Gastroesophageal sphincter (tissue), 4 donors: ENCODE measurements at regions not wholly inside any gene's neighbourhood (a gene's known extent, or its start where the extent isn't known, plus 50 kb on each side); places are given as distances from the start of the nearest gene placed in this dataset.

Experiments
- ATAC-seq: fragments of 150-250 bp; one replicate; pipeline ENCODE4 v1.9.1; 2016; ENCODE audit warnings: mild to moderate bottlenecking, moderate library complexity
- H3K27ac ChIP-seq, 4 donors: fragments of 200-600 bp; sonication (generic) in 3 of 4; 1 replicate in 3 of 4; 2 replicates in 1 of 4; pipeline ENCODE4 v1.5.1; 2016 to 2019
- H3K27me3 ChIP-seq: fragments of 200-600 bp; sonication (generic); one replicate; pipeline ENCODE4 v1.5.1; 2019
- H3K36me3 ChIP-seq, 2 donors: fragments of 200-600 bp; sonication (generic); one replicate each; pipeline ENCODE4 v1.5.1; 2019; ENCODE audit warnings: control low read depth in 1 of 2
- H3K4me1 ChIP-seq, 3 donors: fragments of 200-600 bp; sonication (generic); 1 replicate in 2 of 3; 2 replicates in 1 of 3; pipeline ENCODE4 v1.5.1; 2016 to 2019; ENCODE audit warnings: control low read depth in 2 of 3
- H3K4me3 ChIP-seq, 2 donors: fragments of 200-600 bp; sonication (generic); one replicate each; pipeline ENCODE4 v1.5.1; 2019; ENCODE audit warnings: mild to moderate bottlenecking in 1 of 2, moderate library complexity in 1 of 2
- H3K9me3 ChIP-seq, 3 donors: fragments of 200-600 bp; sonication (generic); one replicate each; pipeline ENCODE4 v1.5.1; 2017 to 2019; ENCODE audit warnings: control low read depth in 2 of 3
- CTCF ChIP-seq, 4 experiments: fragments of 200-600 bp in 2 of 4; fragments of 450-650 bp in 2 of 4; sonication (generic) in 1 of 4; IDR thresholded peaks; one replicate each; pipeline ENCODE4 v1.5.1; 2017 to 2019; ENCODE audit warnings: antibody characterized with exemption in 4 of 4, mild to moderate bottlenecking in 2 of 4, moderate library complexity in 2 of 4
- EP300 ChIP-seq: sonication (generic); formaldehyde crosslinking; IDR thresholded peaks from one replicate; pipeline ENCODE4 v1.6.1; 2017; ENCODE audit warnings: antibody characterized with exemption, mild to moderate bottlenecking
- POLR2A ChIP-seq, 2 donors: fragments of 450-650 bp; IDR thresholded peaks; one replicate each; pipeline ENCODE4 v1.6.1; 2017; ENCODE audit warnings: antibody characterized with exemption in 2 of 2, mild to moderate bottlenecking in 2 of 2, moderate library complexity in 1 of 2
- POLR2AphosphoS5 ChIP-seq: sonication (generic); formaldehyde crosslinking; IDR thresholded peaks from one replicate; pipeline ENCODE4 v1.6.1; 2017; ENCODE audit warnings: antibody characterized with exemption
- WGBS, 2 donors: methylation state at CpG; one replicate each; pipeline ENCODE4 v1.1.5; 2018; ENCODE audit warnings: low coverage in 1 of 2; 5-methylcytosine and 5-hydroxymethylcytosine counted together

- H3K27me3 ChIP-seq = no peaks in the 10 kb centered on the region
- ATAC-seq = no peak
- TF ChIP-seq CTCF (IDR thresholded peaks at IDR 0.05) = no peak
- TF ChIP-seq POLR2A (IDR thresholded peaks at IDR 0.05) = no peak
- TF ChIP-seq EP300 = no peak
- no peak for TF ChIP-seq POLR2AphosphoS5
- no peak overlapping the region for H3K27ac ChIP-seq
- WGBS, 2 donors = 85 to 96% methylated on average over 2 to 3 of the region's 3 CpGs
- no peak overlapping the region for H3K4me3 ChIP-seq
- H3K36me3 ChIP-seq = no peaks in the 10 kb centered on the region
- H3K9me3 ChIP-seq = no peaks in the 10 kb centered on the region
- H3K4me1 ChIP-seq = no peaks in the 10 kb centered on the region
These were observed 153.0 kb downstream of the ZNF621 start for GRCh38 chr3:40677749-40678148.

- no peak for TF ChIP-seq EP300
- Histone ChIP-seq H3K4me3 (no peak overlapping the region), H3K27me3 (no peaks in the 10 kb centered on the region), H3K4me1 (no peaks in the 10 kb centered on the region), H3K36me3 (no peaks in the 10 kb centered on the region), H3K27ac (no peak overlapping the region), H3K9me3 (no peaks in the 10 kb centered on the region)
- ATAC-seq = no peak
- WGBS, 2 donors = 93 to 100% methylated on average over 2 to 4 of the region's 4 CpGs
These were observed 154.5 kb downstream of the ZNF621 start for GRCh38 chr3:40679290-40679689.

GRCh38 chr3:40680685-40681657 lies 156.2 kb downstream of the ZNF621 start:
- H3K27me3 ChIP-seq = no peaks in the 10 kb centered on the region
- TF ChIP-seq EP300 (no peak), POLR2AphosphoS5 (no peak), CTCF (IDR thresholded peaks at IDR 0.05) (no peak), POLR2A (IDR thresholded peaks at IDR 0.05) (no peak)
- ATAC-seq = no peak
- no peaks in the 10 kb centered on the region for H3K9me3 ChIP-seq
- WGBS, 2 donors = 56 to 77% methylated on average over 2 to 3 of the region's 3 CpGs
- H3K27ac ChIP-seq = no peak overlapping the region
- no peak overlapping the region for H3K4me3 ChIP-seq
- H3K36me3 ChIP-seq = no peaks in the 10 kb centered on the region
- no peaks in the 10 kb centered on the region for H3K4me1 ChIP-seq

DNA sequence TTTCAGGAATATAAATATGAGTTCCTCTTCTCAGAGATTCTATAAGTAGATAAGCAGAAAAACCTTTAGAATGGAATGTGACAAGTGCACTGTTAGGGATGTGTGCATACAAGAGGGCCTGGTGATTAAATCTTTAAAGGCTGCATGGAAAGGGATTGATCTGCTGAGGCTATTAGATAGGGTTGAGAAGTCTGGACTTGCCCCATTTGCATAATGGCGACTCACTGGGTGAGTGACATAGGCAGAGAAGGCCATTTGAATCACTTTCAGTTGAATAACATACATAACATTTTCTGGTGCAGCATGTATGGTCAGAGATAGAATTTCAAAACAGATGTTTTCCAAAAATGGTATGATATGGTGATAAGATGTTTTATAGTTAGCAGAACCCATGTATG lies 156.9 kb downstream of the ZNF621 start:
- no peaks in the 10 kb centered on the region for H3K27me3 ChIP-seq
- no peak overlapping the region for H3K4me3 ChIP-seq
- no peak overlapping the region for H3K27ac ChIP-seq
- H3K36me3 ChIP-seq = no peaks in the 10 kb centered on the region
- 83 to 100% methylated on average over 1 of the region's 1 CpG for WGBS, 2 donors
- no peaks in the 10 kb centered on the region for H3K9me3 ChIP-seq
- no peaks in the 10 kb centered on the region for H3K4me1 ChIP-seq
- no peak for ATAC-seq
- no peak for TF ChIP-seq POLR2A (IDR thresholded peaks at IDR 0.05)
- TF ChIP-seq EP300 = no peak
- no peak for TF ChIP-seq CTCF (IDR thresholded peaks at IDR 0.05)
- TF ChIP-seq POLR2AphosphoS5 = no peak

DNA sequence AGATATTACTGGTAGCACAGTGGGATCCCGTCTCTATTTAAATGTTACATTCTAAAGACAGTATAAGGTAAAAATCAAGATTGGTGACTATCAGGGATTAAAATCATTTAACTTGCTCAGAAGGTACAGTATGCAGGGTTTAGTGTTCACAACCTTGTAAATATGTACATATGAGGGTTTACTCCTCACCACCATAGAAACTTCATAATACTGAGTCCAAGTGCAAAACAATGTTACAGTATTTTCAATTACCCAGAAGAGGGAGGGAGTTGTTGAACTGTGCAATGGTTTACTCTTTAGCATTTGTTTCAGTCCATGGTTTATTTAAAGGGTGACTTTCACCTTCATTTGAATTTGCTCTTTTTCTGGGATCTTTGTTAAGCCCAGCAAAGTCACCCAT lies 165.1 kb downstream of the ZNF621 start:
- WGBS, 2 donors = 64 to 85% methylated on average over 1 of the region's 1 CpG
- H3K4me3 ChIP-seq = no peak overlapping the region
- H3K4me1 ChIP-seq = peaks cover 0 to 43% (median 20%) of the 10 kb centered on the region in 3 donors
- H3K27me3 ChIP-seq = no peaks in the 10 kb centered on the region
- H3K27ac ChIP-seq = peak overlapping the region in 1 of 4 donors; percentile 63
- H3K36me3 ChIP-seq = no peaks in the 10 kb centered on the region
- no peak for TF ChIP-seq CTCF (IDR thresholded peaks at IDR 0.05)
- TF ChIP-seq POLR2A (IDR thresholded peaks at IDR 0.05) = no peak
- no peak for TF ChIP-seq POLR2AphosphoS5
- no peak for TF ChIP-seq EP300
- H3K9me3 ChIP-seq = no peaks in the 10 kb centered on the region
- ATAC-seq = no peak
